Natural killer cell treated with Interleukin-12 subunit alpha and Interleukin-12 subunit beta and Interleukin-15 and Interleukin-18, amount 100 ng/mL, for 72 hours (primary cell): ENCODE measurements at regions not wholly inside any gene's neighbourhood (a gene's known extent, or its start where the extent isn't known, plus 50 kb on each side); places are given as distances from the start of the nearest gene placed in this dataset.

Experiments
- ATAC-seq, 2 donors: fragments of 150-1000 bp; cut with Tn5 transposase in 1 of 2; sonication (Bioruptor Pico), chemical (Tn5 transposase) in 1 of 2; 2 replicates each; pipeline ENCODE4 v1.10.0; 2021
- DNase-seq: peaks from one replicate; pipeline ENCODE4 v3.0.0; 2022; ENCODE audit warnings: low spot score
- H3K27ac Mint-ChIP-seq, 2 donors: 1 replicate in 1 of 2; 2 replicates in 1 of 2; pipeline ENCODE4 v1.8.0; 2022; ENCODE audit warnings: mixed read lengths in 2 of 2, mild to moderate bottlenecking in 1 of 2, moderate library complexity in 1 of 2
- H3K27me3 Mint-ChIP-seq, 2 donors: 1 replicate in 1 of 2; 2 replicates in 1 of 2; pipeline ENCODE4 v1.8.0; 2022; ENCODE audit warnings: mixed read lengths in 2 of 2
- H3K36me3 Mint-ChIP-seq: one replicate; pipeline ENCODE4 v1.8.0; 2022; ENCODE audit warnings: mixed read lengths
- H3K4me1 Mint-ChIP-seq, 2 donors: 1 replicate in 1 of 2; 2 replicates in 1 of 2; pipeline ENCODE4 v1.8.0; 2022; ENCODE audit warnings: low read depth in 2 of 2, mixed read lengths in 2 of 2, mild to moderate bottlenecking in 1 of 2
- H3K4me3 Mint-ChIP-seq: one replicate; pipeline ENCODE4 v1.8.0; 2022; ENCODE audit warnings: mixed read lengths
- H3K9me3 Mint-ChIP-seq: 2 replicates; pipeline ENCODE4 v1.8.0; 2022; ENCODE audit warnings: mixed read lengths

- H3K9me3 Mint-ChIP-seq = no peaks in the 10 kb centered on the region
- ATAC-seq (no peak), DNase-seq (no peak)
- H3K36me3 Mint-ChIP-seq = no peaks in the 10 kb centered on the region
- H3K27me3 Mint-ChIP-seq = no peaks in the 10 kb centered on the region
- no peak overlapping the region for H3K4me3 Mint-ChIP-seq
- peaks cover 15 to 20% of the 10 kb centered on the region in 2 donors for H3K4me1 Mint-ChIP-seq
- H3K27ac Mint-ChIP-seq = no peak overlapping the region
These were observed 415.7 kb downstream of the PLK2 start for GRCh38 chr5:58044166-58044565.

- no peaks in the 10 kb centered on the region for H3K27me3 Mint-ChIP-seq
These were observed 416.6 kb downstream of the PLK2 start for GRCh38 chr5:58043032-58043945.

GRCh38 chr5:58041884-58042283 lies 418.0 kb downstream of the PLK2 start:
- no peaks in the 10 kb centered on the region for H3K36me3 Mint-ChIP-seq
- H3K27me3 Mint-ChIP-seq = no peaks in the 10 kb centered on the region
- no peaks in the 10 kb centered on the region for H3K9me3 Mint-ChIP-seq
- H3K4me3 Mint-ChIP-seq = no peak overlapping the region
- H3K27ac Mint-ChIP-seq = no peak overlapping the region
- ATAC-seq = no peak
- no peak for DNase-seq
- peaks cover 15 to 20% of the 10 kb centered on the region in 2 donors for H3K4me1 Mint-ChIP-seq

More at GRCh38 chr5:58043032-58043945, 416.6 kb downstream of the PLK2 start:
- Mint-ChIP-seq H3K4me1 (peaks cover 15 to 20% of the 10 kb centered on the region in 2 donors), H3K36me3 (no peaks in the 10 kb centered on the region), H3K9me3 (no peaks in the 10 kb centered on the region), H3K27ac (peak overlapping the region in 1 of 2 donors; percentile 40), H3K4me3 (peak overlapping the region; percentile 41)
- ATAC-seq = peak in 1 of 2 donors; percentile 48
- no peak for DNase-seq

GRCh38 chr5:58040846-58041245 lies 419.0 kb downstream of the PLK2 start:
- Mint-ChIP-seq H3K27ac (no peak overlapping the region), H3K27me3 (no peaks in the 10 kb centered on the region), H3K4me3 (no peak overlapping the region), H3K4me1 (peaks cover 15 to 20% of the 10 kb centered on the region in 2 donors), H3K36me3 (no peaks in the 10 kb centered on the region), H3K9me3 (no peaks in the 10 kb centered on the region)
- DNase-seq (no peak), ATAC-seq (no peak)

- no peak for ATAC-seq
- no peak for DNase-seq
These were observed 419.8 kb downstream of the PLK2 start for GRCh38 chr5:58040044-58040443.

GRCh38 chr5:58037899-58038298 lies 422.0 kb downstream of the PLK2 start:
- Mint-ChIP-seq H3K27me3 (no peaks in the 10 kb centered on the region), H3K36me3 (no peaks in the 10 kb centered on the region), H3K4me1 (peaks cover 12 to 13% of the 10 kb centered on the region in 2 donors), H3K4me3 (no peak overlapping the region), H3K27ac (no peak overlapping the region), H3K9me3 (no peaks in the 10 kb centered on the region)
- ATAC-seq = no peak
- DNase-seq = no peak

More at GRCh38 chr5:58040044-58040443, 419.8 kb downstream of the PLK2 start:
- H3K9me3 Mint-ChIP-seq = no peaks in the 10 kb centered on the region
- no peaks in the 10 kb centered on the region for H3K36me3 Mint-ChIP-seq
- H3K27ac Mint-ChIP-seq = no peak overlapping the region
- peaks cover 15 to 20% of the 10 kb centered on the region in 2 donors for H3K4me1 Mint-ChIP-seq
- no peaks in the 10 kb centered on the region for H3K27me3 Mint-ChIP-seq
- H3K4me3 Mint-ChIP-seq = no peak overlapping the region

- DNase-seq = no peak
- no peak overlapping the region for H3K4me3 Mint-ChIP-seq
- H3K9me3 Mint-ChIP-seq = no peaks in the 10 kb centered on the region
- no peaks in the 10 kb centered on the region for H3K36me3 Mint-ChIP-seq
- no peaks in the 10 kb centered on the region for H3K27me3 Mint-ChIP-seq
- no peak for ATAC-seq
- no peak overlapping the region for H3K27ac Mint-ChIP-seq
- no peaks in the 10 kb centered on the region for H3K4me1 Mint-ChIP-seq
These were observed 434.1 kb downstream of the PLK2 start for GRCh38 chr5:58025809-58026208.

- DNase-seq (no peak), ATAC-seq (no peak)
- Mint-ChIP-seq H3K36me3 (no peaks in the 10 kb centered on the region), H3K27me3 (no peaks in the 10 kb centered on the region), H3K4me3 (no peak overlapping the region), H3K9me3 (no peaks in the 10 kb centered on the region), H3K4me1 (no peaks in the 10 kb centered on the region), H3K27ac (no peak overlapping the region)
These were observed 435.7 kb downstream of the PLK2 start for GRCh38 chr5:58024151-58024550.

GRCh38 chr5:58022055-58022454 lies 437.8 kb downstream of the PLK2 start:
- ATAC-seq (no peak), DNase-seq (no peak)
- no peak overlapping the region for H3K4me3 Mint-ChIP-seq
- H3K27me3 Mint-ChIP-seq = no peaks in the 10 kb centered on the region
- no peaks in the 10 kb centered on the region for H3K9me3 Mint-ChIP-seq
- H3K27ac Mint-ChIP-seq = no peak overlapping the region
- no peaks in the 10 kb centered on the region for H3K36me3 Mint-ChIP-seq
- H3K4me1 Mint-ChIP-seq = no peaks in the 10 kb centered on the region

GRCh38 chr5:58021466-58021865 lies 438.4 kb downstream of the PLK2 start:
- no peak overlapping the region for H3K27ac Mint-ChIP-seq
- DNase-seq (no peak), ATAC-seq (no peak)
- no peaks in the 10 kb centered on the region for H3K27me3 Mint-ChIP-seq
- no peaks in the 10 kb centered on the region for H3K9me3 Mint-ChIP-seq
- H3K4me1 Mint-ChIP-seq = no peaks in the 10 kb centered on the region
- H3K36me3 Mint-ChIP-seq = no peaks in the 10 kb centered on the region
- H3K4me3 Mint-ChIP-seq = no peak overlapping the region

GRCh38 chr5:58019614-58020013 lies 440.3 kb downstream of the PLK2 start:
- Mint-ChIP-seq H3K9me3 (no peaks in the 10 kb centered on the region), H3K4me1 (no peaks in the 10 kb centered on the region), H3K27ac (no peak overlapping the region), H3K27me3 (no peaks in the 10 kb centered on the region), H3K4me3 (no peak overlapping the region), H3K36me3 (no peaks in the 10 kb centered on the region)
- no peak for DNase-seq
- no peak for ATAC-seq

- Mint-ChIP-seq H3K36me3 (no peaks in the 10 kb centered on the region), H3K4me1 (no peaks in the 10 kb centered on the region), H3K9me3 (no peaks in the 10 kb centered on the region), H3K27ac (no peak overlapping the region), H3K27me3 (no peaks in the 10 kb centered on the region), H3K4me3 (no peak overlapping the region)
- no peak for DNase-seq
- ATAC-seq = no peak
These were observed 441.9 kb downstream of the PLK2 start for GRCh38 chr5:58018016-58018415.

GRCh38 chr5:58016877-58017276 lies 443.0 kb downstream of the PLK2 start:
- DNase-seq (no peak), ATAC-seq (no peak)
- Mint-ChIP-seq H3K27ac (no peak overlapping the region), H3K9me3 (no peaks in the 10 kb centered on the region), H3K36me3 (no peaks in the 10 kb centered on the region), H3K4me3 (no peak overlapping the region), H3K27me3 (no peaks in the 10 kb centered on the region), H3K4me1 (no peaks in the 10 kb centered on the region)

GRCh38 chr5:58016358-58016757 lies 443.5 kb downstream of the PLK2 start:
- DNase-seq = no peak
- Mint-ChIP-seq H3K36me3 (no peaks in the 10 kb centered on the region), H3K4me3 (no peak overlapping the region), H3K4me1 (no peaks in the 10 kb centered on the region), H3K27ac (no peak overlapping the region), H3K27me3 (no peaks in the 10 kb centered on the region), H3K9me3 (no peaks in the 10 kb centered on the region)
- no peak for ATAC-seq
